ENCODE measurements at regions not wholly inside any gene's neighbourhood (a gene's known extent, or its start where the extent isn't known, plus 50 kb on each side); places are given as distances from the start of the nearest gene placed in this dataset.

- Mint-ChIP-seq H3K4me3 (no peak overlapping the region), H3K36me3 (ENCODE audit: low read depth) (no peaks in the 10 kb centered on the region), H3K27ac (no peak overlapping the region), H3K4me1 (peaks cover 3% of the 10 kb centered on the region), H3K9me3 (no peaks in the 10 kb centered on the region), H3K27me3 (no peaks in the 10 kb centered on the region)
- DNase-seq (no peak), ATAC-seq (ENCODE audit: low read depth) (no peak)
- no peak for TF ChIP-seq CTCF (IDR thresholded peaks at IDR 0.05)
- intact Hi-C loops (cut with micrococcal nuclease) = no loop called here
- CTCF ChIA-PET = no interaction called here
- POLR2A ChIA-PET = no interaction called here
Measured at GRCh38 chr6:120186080-120186479, 836.5 kb upstream of the MAN1A1 start.

GRCh38 chr6:120173250-120173649 lies 823.7 kb upstream of the MAN1A1 start:
- no peaks in the 10 kb centered on the region for H3K36me3 Mint-ChIP-seq (ENCODE audit: low read depth)
- no peak for ATAC-seq (ENCODE audit: low read depth)

GRCh38 chr6:120164531-120164930 lies 815.0 kb upstream of the MAN1A1 start:
- ChIA-PET POLR2A (no interaction called here), CTCF (no interaction called here)
- DNase-seq (no peak), ATAC-seq (ENCODE audit: low read depth) (no peak)
- no peak for TF ChIP-seq CTCF (IDR thresholded peaks at IDR 0.05)
- no peaks in the 10 kb centered on the region for H3K27me3 Mint-ChIP-seq
- no peak overlapping the region for H3K4me3 Mint-ChIP-seq
- no peaks in the 10 kb centered on the region for H3K4me1 Mint-ChIP-seq
- H3K27ac Mint-ChIP-seq = no peak overlapping the region
- no peaks in the 10 kb centered on the region for H3K9me3 Mint-ChIP-seq
- intact Hi-C loops (cut with micrococcal nuclease) = no loop called here
- H3K36me3 Mint-ChIP-seq (ENCODE audit: low read depth) = no peaks in the 10 kb centered on the region

More at GRCh38 chr6:120173250-120173649, 823.7 kb upstream of the MAN1A1 start:
- Mint-ChIP-seq H3K9me3 (peaks cover 2% of the 10 kb centered on the region), H3K4me3 (no peak overlapping the region), H3K27ac (no peak overlapping the region), H3K27me3 (no peaks in the 10 kb centered on the region), H3K4me1 (peaks cover 13% of the 10 kb centered on the region)
- no peak for TF ChIP-seq CTCF (IDR thresholded peaks at IDR 0.05)
- intact Hi-C loops (cut with micrococcal nuclease) = no loop called here
- DNase-seq = no peak
- ChIA-PET CTCF (no interaction called here), POLR2A (no interaction called here)

- intact Hi-C loops (cut with micrococcal nuclease) = no loop called here
- no peaks in the 10 kb centered on the region for H3K4me1 Mint-ChIP-seq
- H3K36me3 Mint-ChIP-seq (ENCODE audit: low read depth) = no peaks in the 10 kb centered on the region
- ChIA-PET CTCF (no interaction called here), POLR2A (no interaction called here)
- no peak for TF ChIP-seq CTCF (IDR thresholded peaks at IDR 0.05)
- no peaks in the 10 kb centered on the region for H3K27me3 Mint-ChIP-seq
- DNase-seq = no peak
- no peak overlapping the region for H3K27ac Mint-ChIP-seq
- no peak overlapping the region for H3K4me3 Mint-ChIP-seq
- no peak for ATAC-seq (ENCODE audit: low read depth)
- H3K9me3 Mint-ChIP-seq = peaks cover 3% of the 10 kb centered on the region
Measured at GRCh38 chr6:120157873-120158272, 808.3 kb upstream of the MAN1A1 start.

GRCh38 chr6:120147071-120147871 lies 797.7 kb upstream of the MAN1A1 start:
- Mint-ChIP-seq H3K4me1 (peaks cover 10% of the 10 kb centered on the region), H3K27me3 (no peaks in the 10 kb centered on the region), H3K36me3 (ENCODE audit: low read depth) (peaks cover 2% of the 10 kb centered on the region), H3K27ac (no peak overlapping the region), H3K4me3 (no peak overlapping the region), H3K9me3 (peaks cover 12% of the 10 kb centered on the region)
- CTCF ChIA-PET = no interaction called here
- intact Hi-C loops (cut with micrococcal nuclease) = no loop called here
- no peak for TF ChIP-seq CTCF (IDR thresholded peaks at IDR 0.05)
- ATAC-seq (ENCODE audit: low read depth) (no peak), DNase-seq (no peak)
- POLR2A ChIA-PET = no interaction called here
